Keratinocyte (primary cell): ENCODE measurements at regions not wholly inside any gene's neighbourhood (a gene's known extent, or its start where the extent isn't known, plus 50 kb on each side); places are given as distances from the start of the nearest gene placed in this dataset.
"Not testable (repeated sequence)": the region's sequence is repeated elsewhere in the genome, so short reads cannot be mapped to it uniquely, and the experiment has no call there.

Experiments used
- EZH2 ChIP-seq: IDR thresholded peaks from one replicate; pipeline ENCODE4 v1.6.1; 2012; ENCODE audit warnings: inconsistent platforms, mild to moderate bottlenecking, low read length, moderate library complexity
- TF ChIP-seq, protein P1 (sequence below), 3 experiments: IDR thresholded peaks in 1 of 3; conservative IDR thresholded peaks in 1 of 3; optimal IDR thresholded peaks in 1 of 3; 2 replicates in 2 of 3; 3 replicates in 1 of 3; pipeline versions ENCODE3 to v1.5.1; 2011; ENCODE audit warnings: low read length in 3 of 3, mild to moderate bottlenecking in 3 of 3, moderate library complexity in 2 of 3, control low read depth in 1 of 3, inconsistent platforms in 1 of 3; ENCODE audit not compliant: insufficient read depth in 2 of 3; ENCODE audit errors: extremely low read depth in 1 of 3

DNA sequence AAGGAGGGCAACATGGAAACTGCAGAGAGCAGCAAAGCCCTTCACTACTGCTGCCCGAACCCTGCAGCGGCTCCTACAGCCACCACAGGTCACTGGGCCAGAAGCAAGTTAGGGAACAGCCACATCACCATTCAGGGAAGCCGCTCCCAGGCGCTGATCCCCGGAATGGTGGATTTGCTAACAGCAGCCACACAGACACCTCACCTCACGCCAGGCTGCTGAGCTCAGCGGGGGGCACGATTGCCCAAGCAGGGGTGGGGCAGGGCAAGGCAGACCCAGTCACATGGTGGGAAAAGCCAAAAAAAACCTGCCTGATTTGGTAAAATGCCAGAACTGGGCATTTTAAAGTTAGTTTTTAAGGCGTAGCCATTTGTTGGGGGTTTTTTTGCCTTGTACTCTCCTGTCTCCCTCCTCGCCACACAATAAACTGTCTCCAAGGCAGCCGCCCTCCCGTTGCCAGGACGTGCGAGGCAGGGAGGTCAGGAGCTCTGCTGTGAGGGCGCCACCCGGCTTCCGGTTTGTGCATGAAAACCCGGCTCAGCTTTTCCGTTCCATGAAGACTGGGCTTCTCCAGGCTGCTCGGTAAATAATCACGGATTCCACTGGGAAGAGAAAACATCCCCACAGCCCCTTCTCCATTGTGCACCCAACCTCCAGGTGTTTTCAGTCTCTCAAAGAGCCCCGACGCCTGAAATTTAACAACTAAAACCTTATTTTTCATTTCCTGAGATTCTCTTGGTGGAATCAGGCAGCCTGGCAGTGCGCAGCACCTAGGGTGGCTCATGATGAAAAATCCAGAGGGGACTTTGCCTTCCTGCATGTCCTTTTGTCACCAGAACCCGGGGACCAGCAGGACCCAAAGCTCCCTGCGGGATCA is 453.5 kb downstream of the PREX1 start:
- TF ChIP-seq, protein P1, sequence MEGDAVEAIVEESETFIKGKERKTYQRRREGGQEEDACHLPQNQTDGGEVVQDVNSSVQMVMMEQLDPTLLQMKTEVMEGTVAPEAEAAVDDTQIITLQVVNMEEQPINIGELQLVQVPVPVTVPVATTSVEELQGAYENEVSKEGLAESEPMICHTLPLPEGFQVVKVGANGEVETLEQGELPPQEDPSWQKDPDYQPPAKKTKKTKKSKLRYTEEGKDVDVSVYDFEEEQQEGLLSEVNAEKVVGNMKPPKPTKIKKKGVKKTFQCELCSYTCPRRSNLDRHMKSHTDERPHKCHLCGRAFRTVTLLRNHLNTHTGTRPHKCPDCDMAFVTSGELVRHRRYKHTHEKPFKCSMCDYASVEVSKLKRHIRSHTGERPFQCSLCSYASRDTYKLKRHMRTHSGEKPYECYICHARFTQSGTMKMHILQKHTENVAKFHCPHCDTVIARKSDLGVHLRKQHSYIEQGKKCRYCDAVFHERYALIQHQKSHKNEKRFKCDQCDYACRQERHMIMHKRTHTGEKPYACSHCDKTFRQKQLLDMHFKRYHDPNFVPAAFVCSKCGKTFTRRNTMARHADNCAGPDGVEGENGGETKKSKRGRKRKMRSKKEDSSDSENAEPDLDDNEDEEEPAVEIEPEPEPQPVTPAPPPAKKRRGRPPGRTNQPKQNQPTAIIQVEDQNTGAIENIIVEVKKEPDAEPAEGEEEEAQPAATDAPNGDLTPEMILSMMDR (optimal IDR thresholded peaks at IDR 0.05 in 1 of 3, IDR thresholded peaks at IDR 0.05 in 1 of 3, conservative IDR thresholded peaks at IDR 0.05 in 1 of 3; ENCODE audit: extremely low read depth in 1 of 3, insufficient read depth in 2 of 3, low read length in 3 of 3) = peak in 2 of 3 experiments; percentile 5 to 19
- not testable (repeated sequence) for TF ChIP-seq EZH2
